NB4 (cell line): ENCODE measurements at regions not wholly inside any gene's neighbourhood (a gene's known extent, or its start where the extent isn't known, plus 50 kb on each side); places are given as distances from the start of the nearest gene placed in this dataset.

Experiments used
- CTCF ChIP-seq: IDR thresholded peaks from one replicate; pipeline ENCODE4 v1.5.1; 2012; ENCODE audit warnings: low read depth, low read length
- MYC ChIP-seq: IDR thresholded peaks from 2 replicates; pipeline ENCODE4 v1.6.1; 2011; ENCODE audit warnings: low read depth, low read length
- POLR2A ChIP-seq: IDR thresholded peaks from 2 replicates; pipeline ENCODE4 v1.6.1; 2011; ENCODE audit warnings: mild to moderate bottlenecking; ENCODE audit not compliant: insufficient read length; ENCODE audit errors: extremely low read depth

- no peak for TF ChIP-seq CTCF
- TF ChIP-seq POLR2A: no peak
- no peak for TF ChIP-seq MYC
These were observed 627.9 kb downstream of the IQCM start for GRCh38 chr4:149187726-149188125.
